ENCODE measurements at regions not wholly inside any gene's neighbourhood (a gene's known extent, or its start where the extent isn't known, plus 50 kb on each side); places are given as distances from the start of the nearest gene placed in this dataset.

DNA sequence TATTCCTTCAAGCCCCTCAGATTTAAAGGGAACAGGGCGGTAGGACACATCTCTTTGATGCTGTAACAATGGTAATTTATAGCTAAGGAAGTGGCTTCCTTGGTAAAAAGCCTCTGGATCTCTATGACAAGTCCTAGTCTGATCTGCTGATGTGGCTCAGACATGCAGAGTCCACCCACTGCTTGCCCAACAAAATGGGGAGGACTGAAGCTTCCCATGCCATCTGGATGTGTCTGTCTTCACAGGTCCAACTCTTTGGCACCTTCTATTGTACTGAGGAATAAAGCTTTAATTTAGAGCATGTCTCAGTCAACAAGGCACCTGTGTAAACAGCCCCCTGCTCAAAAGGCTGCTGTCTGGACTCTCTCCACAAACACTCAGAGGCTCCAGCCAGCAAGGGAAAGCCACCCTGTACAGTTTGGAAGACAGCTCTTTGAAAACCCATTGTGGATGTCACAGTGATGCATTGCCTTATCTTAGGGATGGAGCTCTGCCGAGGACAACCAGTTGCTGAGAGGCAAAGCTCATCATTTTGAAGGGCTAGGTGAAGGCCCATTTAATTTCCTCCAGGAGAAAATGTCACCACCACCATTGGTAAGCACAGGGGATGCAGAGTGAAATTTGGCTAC is 348.6 kb upstream of the GRM7 start:
- TF ChIP-seq, protein P1, sequence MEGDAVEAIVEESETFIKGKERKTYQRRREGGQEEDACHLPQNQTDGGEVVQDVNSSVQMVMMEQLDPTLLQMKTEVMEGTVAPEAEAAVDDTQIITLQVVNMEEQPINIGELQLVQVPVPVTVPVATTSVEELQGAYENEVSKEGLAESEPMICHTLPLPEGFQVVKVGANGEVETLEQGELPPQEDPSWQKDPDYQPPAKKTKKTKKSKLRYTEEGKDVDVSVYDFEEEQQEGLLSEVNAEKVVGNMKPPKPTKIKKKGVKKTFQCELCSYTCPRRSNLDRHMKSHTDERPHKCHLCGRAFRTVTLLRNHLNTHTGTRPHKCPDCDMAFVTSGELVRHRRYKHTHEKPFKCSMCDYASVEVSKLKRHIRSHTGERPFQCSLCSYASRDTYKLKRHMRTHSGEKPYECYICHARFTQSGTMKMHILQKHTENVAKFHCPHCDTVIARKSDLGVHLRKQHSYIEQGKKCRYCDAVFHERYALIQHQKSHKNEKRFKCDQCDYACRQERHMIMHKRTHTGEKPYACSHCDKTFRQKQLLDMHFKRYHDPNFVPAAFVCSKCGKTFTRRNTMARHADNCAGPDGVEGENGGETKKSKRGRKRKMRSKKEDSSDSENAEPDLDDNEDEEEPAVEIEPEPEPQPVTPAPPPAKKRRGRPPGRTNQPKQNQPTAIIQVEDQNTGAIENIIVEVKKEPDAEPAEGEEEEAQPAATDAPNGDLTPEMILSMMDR (IDR thresholded peaks at IDR 0.05; ENCODE audit: insufficient read depth, low read length, poor library complexity, severe bottlenecking): no peak
- no peak for TF ChIP-seq EZH2phosphoT487 (conservative IDR thresholded peaks at IDR 0.05; ENCODE audit: low read length)
